GM19025 (cell line): ENCODE measurements at regions not wholly inside any gene's neighbourhood (a gene's known extent, or its start where the extent isn't known, plus 50 kb on each side); places are given as distances from the start of the nearest gene placed in this dataset.
"Not testable (repeated sequence)": the region's sequence is repeated elsewhere in the genome, so short reads cannot be mapped to it uniquely, and the experiment has no call there.

Source experiments
- ATAC-seq: cut with Tn5 transposase; IDR thresholded peaks from one replicate; pipeline ENCODE4 v1.9.1; 2021; ENCODE audit warnings: mild to moderate bottlenecking, low read depth, moderate library complexity; ENCODE audit not compliant: unreplicated experiment

DNA sequence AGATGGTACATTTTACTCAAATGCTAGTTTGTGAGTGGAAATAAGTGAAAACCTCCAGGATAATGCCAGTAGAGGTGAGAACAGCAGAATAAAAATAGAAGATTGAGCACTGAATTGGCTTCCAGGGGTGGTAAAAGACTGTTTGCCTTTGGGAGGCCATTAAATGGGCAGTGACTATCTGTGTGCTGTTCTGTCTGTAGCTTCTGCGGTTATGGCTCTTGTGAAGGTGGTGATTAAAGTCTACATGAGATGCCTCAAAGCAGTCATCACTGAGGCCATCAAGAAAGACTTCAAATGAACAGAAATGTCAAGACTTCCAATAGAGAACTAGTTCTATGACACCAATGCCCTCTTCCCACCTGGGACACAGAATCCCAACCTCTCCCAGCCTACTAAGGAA, 108.8 kb downstream of the EFHB start:
- no peak for ATAC-seq

- no peak for ATAC-seq
Observed at GRCh38 chr3:19822805-19823204, 111.2 kb downstream of the EFHB start.

DNA sequence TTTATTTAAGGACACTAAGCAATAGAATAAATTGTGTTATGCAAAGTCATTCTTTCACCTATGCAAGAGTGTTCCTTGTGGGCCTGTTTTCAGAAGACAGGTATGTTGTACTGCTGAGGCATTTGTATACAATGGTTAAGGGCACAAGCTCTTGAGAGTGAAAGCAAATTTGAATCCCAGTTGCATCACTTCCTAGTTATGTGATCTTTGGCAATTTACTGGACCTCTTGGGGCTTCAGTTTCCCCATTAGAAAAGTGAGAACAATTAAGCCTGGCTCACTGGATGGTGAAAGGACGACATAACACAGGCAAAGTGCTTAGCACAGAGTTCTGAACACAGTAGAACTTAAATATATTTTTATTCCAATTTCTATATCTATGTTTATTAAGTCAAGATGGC, 117.4 kb downstream of the EFHB start:
- no peak for ATAC-seq

- no peak for ATAC-seq
Observed at GRCh38 chr3:19815805-19816204, 118.2 kb downstream of the EFHB start.

- not testable (repeated sequence) for ATAC-seq
Observed at GRCh38 chr3:19813743-19814142, 120.3 kb downstream of the EFHB start.

DNA sequence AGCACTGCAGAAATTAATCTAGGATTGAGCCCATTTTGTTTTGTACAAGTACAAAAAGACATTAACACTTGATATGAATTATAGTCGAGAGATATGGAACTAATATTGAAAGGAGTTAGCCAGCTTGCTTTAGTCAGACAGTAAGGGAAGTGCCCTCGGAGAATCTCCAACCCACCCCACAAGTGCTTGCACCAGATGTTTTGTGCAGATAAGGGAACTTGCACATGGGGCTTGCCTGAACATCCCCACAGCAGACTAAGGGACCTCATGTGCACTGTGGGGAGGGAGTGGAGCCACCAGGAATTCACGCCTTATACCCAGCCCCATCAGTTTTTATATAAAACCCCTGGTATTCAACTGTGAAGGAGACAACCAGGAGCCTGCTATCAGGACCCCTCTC, 122.3 kb downstream of the EFHB start:
- ATAC-seq, result no peak

DNA sequence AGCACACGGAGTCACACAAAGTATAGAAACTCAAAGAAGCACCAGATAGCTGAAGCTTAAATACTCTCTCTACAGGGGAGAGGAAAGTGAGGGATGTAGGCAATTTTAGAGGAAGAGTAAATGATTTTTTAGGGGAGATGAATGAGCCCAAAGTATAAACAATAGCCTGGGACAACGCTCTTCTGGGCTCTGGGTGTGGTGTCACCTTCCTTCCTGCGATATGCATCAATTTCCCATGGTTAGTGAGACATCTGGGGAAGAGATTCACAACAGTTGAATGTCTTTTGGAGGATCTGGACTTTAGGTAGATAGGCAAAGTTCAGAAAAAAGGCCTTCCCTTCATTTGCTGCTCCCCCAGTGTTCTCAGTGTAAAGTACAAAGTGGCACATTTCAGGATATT, 125.2 kb downstream of the EFHB start:
- ATAC-seq, result no peak

GRCh38 chr3:19799887-19800286, 134.1 kb downstream of the EFHB start:
- ATAC-seq, result no peak

- ATAC-seq, result no peak
Observed at GRCh38 chr3:19799115-19799514, 134.9 kb downstream of the EFHB start.

DNA sequence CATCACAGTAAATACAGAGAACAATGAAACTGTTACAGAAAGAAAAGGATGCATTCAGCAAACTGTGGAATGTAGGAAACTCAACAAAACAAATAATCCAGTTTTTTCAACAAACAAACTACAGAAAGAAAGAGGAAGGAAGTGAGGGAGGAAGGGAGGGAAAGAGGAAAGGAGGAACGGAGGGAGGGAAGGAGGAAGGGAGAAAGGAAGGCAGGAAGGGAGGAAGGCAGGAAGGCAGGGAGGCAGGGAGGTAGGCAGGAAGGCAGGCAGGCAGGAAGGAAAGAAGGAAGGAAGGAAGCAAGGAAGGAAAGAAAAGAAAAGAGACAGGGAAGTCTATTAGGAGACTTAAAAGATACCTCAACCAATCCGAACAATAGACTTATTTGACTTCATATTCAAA, 135.7 kb downstream of the EFHB start:
- ATAC-seq, result no peak

- ATAC-seq, result no peak
Observed at GRCh38 chr3:19792388-19792787, 141.6 kb downstream of the EFHB start.

DNA sequence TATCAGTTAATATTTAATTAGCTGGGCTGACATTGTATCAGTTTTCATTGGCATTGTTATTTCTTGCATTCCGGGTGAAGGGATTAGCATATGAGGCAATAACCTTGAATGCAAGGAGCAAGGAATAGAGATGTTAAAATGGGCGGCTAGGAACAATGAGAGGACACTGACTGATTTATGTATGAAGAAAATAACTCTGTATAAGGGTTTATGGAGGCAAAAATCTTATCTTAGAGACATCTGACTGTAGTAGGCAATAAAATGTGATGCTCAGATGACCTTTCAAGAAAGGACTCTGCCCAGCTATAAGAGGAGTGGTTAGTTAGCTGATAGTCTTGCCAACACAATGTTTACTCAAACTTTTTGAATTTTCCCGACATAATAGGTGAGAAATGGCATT, 158.3 kb downstream of the EFHB start:
- no peak for ATAC-seq

DNA sequence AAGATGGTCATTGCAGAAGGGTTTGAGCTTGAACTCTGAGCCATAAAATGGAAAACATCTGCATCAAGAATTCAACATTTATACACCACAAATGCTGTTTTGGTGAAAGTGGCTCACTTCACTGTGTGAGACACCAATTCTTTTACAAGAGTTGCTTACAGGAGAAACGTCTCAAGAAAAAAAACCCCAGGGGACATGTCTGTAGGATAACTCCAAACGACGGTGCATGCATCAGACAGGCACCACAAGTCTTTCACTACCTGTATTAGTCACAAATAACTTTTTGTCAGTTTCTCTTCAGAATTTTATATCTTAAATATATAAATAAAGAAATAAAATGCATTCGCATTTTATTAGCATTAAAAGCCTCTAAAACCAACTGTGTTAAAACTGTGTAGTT, 164.3 kb downstream of the EFHB start:
- ATAC-seq, result no peak

- ATAC-seq, result no peak
Observed at GRCh38 chr3:19765954-19766353, 168.1 kb downstream of the EFHB start.

GRCh38 chr3:19757773-19758172, 176.2 kb downstream of the EFHB start:
- ATAC-seq, result no peak

GRCh38 chr3:19749448-19750017, 184.5 kb downstream of the EFHB start:
- ATAC-seq, result no peak

- no peak for ATAC-seq
Observed at GRCh38 chr3:19748782-19749447, 185.1 kb downstream of the EFHB start.

DNA sequence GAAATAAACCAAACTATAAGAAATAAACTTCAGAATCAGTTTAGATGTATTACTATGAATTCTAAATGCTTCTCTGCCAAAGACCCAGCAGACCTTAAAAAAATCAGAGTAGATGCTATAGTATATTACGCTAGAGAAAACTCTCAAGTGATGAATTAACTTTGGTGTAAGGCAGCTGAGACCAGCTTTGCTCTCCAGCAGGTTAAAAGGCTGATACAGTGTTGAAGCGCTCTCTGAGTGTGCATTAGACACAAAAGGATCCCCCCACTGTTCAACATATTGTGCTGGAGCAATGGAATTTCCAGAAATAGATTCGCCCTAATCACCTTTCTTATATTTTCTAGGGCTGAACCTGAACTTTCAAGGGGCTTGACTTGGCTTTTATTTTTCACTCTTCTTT, 190.0 kb downstream of the EFHB start:
- ATAC-seq, result no peak

DNA sequence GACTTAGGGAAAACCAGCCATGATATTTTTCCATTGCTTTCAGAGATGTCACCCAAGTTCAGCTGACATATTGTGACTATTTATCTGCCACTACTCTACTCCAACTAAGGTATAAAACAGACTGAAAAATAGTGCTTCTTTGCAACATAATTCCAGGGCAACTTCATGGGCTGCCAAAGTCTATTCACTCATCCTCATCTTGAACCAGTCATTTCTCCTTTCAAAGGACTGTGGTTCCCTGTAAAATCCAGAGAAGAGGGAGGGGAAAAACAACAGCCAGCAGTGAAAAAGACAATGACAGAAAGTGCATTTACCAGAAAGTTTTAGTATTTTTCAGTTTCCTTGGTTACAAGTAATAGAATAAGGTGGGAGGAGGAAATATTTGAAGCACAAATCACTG, 191.1 kb downstream of the EFHB start:
- ATAC-seq, result no peak

DNA sequence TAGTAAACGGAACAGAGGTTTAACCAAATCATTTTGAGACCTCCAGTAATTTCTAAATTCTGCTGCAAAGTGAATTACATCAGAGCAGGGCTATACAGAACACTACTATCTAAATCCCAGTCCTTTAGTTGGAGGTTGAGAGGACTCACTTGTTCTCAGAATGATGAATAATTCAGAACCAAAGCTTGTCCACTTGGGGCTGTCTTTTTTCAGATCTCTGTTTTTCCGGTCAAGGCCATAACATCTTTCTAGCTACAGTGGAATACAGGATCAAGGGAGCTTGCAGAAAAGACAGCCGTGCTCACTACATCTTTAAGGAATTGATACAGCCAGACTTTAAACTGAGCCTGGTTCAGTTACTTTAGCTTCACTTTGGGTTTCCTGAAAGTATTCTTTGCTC, 194.5 kb downstream of the EFHB start:
- no peak for ATAC-seq

- no peak for ATAC-seq
Observed at GRCh38 chr3:19738846-19739245, 195.2 kb downstream of the EFHB start.

DNA sequence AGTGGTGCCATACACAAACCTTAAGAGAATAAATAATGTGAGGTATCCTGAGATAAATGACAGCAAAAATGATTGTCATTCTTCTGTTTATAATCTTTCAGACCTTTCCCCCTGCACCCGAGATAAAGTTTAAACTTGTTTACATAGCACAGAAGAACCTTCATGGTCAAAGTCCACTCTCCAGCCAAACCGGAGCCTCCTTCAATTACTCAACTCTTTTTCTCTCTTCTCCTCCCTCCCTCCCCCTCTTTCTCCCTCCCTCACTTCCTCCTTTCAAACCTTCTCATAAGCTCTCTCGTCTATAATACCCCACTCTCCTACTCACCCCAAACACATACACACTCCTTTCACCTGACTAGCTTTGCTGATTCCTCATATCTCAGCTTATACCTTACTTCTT, 198.9 kb downstream of the EFHB start:
- ATAC-seq, result no peak

DNA sequence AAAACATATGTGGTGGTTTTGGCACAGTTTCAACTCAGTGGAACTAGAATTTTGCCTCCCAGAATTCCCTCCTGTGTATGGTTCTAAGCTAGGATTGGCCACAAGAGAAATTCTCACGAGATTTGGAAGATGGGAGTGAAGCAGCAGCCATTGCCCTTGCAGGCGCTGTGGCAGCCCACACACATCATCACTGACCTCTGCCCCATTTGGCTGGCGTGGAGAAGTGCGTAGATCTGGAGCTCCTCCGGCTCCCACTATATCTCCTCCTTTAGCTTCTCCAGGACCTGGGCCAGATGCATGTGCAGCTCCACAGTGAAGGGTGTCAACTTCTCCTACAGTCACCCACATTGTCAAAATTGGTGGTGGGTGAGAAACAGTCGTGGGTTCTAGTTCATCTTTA, 199.6 kb downstream of the EFHB start:
- ATAC-seq, result no peak
